ENCODE measurements at regions not wholly inside any gene's neighbourhood (a gene's known extent, or its start where the extent isn't known, plus 50 kb on each side); places are given as distances from the start of the nearest gene placed in this dataset.

- TF ChIP-seq POLR2A (IDR thresholded peaks at IDR 0.05), result no peak
- TF ChIP-seq EP300 (IDR thresholded peaks at IDR 0.05), result no peak
- TF ChIP-seq CTCF (IDR thresholded peaks at IDR 0.05), result no peak
Measured at GRCh38 chr4:34678431-34678830, 1565.9 kb downstream of the ARAP2 start.
